HEK293 (cell line): ENCODE measurements at regions not wholly inside any gene's neighbourhood (a gene's known extent, or its start where the extent isn't known, plus 50 kb on each side); places are given as distances from the start of the nearest gene placed in this dataset.
"Not testable (repeated sequence)": the region's sequence is repeated elsewhere in the genome, so short reads cannot be mapped to it uniquely, and the experiment has no call there.

Experiments
- CTCF ChIA-PET: fragments of 350-600 bp; formaldehyde crosslinking; extraction: SDS; loops from one replicate; lab custom pipeline; 2021; ENCODE audit warnings: antibody characterized with exemption; lab: Yijun Ruan, JAX
- POLR2A ChIA-PET: fragments of 300-600 bp; formaldehyde crosslinking; extraction: SDS; loops from one replicate; lab custom pipeline; 2020; ENCODE audit warnings: antibody characterized with exemption, inconsistent platforms; lab: Yijun Ruan, JAX
- H3K27ac ChIP-seq: fragments of 200-500 bp; sonication (Bioruptor generic); 2 replicates; pipeline ENCODE4 v1.5.1; 2014; ENCODE audit warnings: low read depth, low read length, control low read depth, inconsistent platforms; ENCODE audit errors: extremely low read depth
- H3K36me3 ChIP-seq, 2 experiments: fragments of 200-500 bp in 1 of 2; sonication (Bioruptor generic) in 1 of 2; 1 replicate in 1 of 2; 2 replicates in 1 of 2; pipeline ENCODE4 v1.5.1; 2014 to 2017; ENCODE audit warnings: inconsistent platforms in 2 of 2, low read length in 2 of 2; ENCODE audit not compliant: control insufficient read depth in 2 of 2, insufficient read depth in 1 of 2
- H3K4me1 ChIP-seq: fragments of 200-500 bp; sonication (Bioruptor generic); 2 replicates; pipeline ENCODE4 v1.5.1; 2014; ENCODE audit warnings: mild to moderate bottlenecking, low read length, inconsistent platforms; ENCODE audit not compliant: control insufficient read depth, insufficient read depth
- H3K4me3 ChIP-seq: 2 replicates; pipeline ENCODE4 v1.5.1; 2011; ENCODE audit warnings: low read depth, mild to moderate bottlenecking, control low read depth, low read length, moderate library complexity
- H3K9me3 ChIP-seq: fragments of 200-500 bp; sonication (Bioruptor generic); 2 replicates; pipeline ENCODE4 v1.5.1; 2014; ENCODE audit warnings: low read depth, low read length, inconsistent platforms; ENCODE audit not compliant: control insufficient read depth, insufficient read depth
- HIC1 ChIP-seq: fragments of 450-650 bp; formaldehyde crosslinking; IDR thresholded peaks from 2 replicates; pipeline ENCODE4 v1.5.1; 2016; ENCODE audit warnings: missing biosample characterization, missing genetic modification characterization
- KLF17 ChIP-seq: fragments of 450-650 bp; formaldehyde crosslinking; IDR thresholded peaks from 2 replicates; pipeline ENCODE4 v1.5.1; 2016; ENCODE audit warnings: missing biosample characterization, missing genetic modification characterization
- MEIS1 ChIP-seq: sonication (generic); formaldehyde crosslinking; IDR thresholded peaks from 2 replicates; pipeline ENCODE4 v1.8.1; 2022; ENCODE audit warnings: missing genetic modification reagents, mild to moderate bottlenecking, borderline replicate concordance
- PRDM1 ChIP-seq: fragments of 450-650 bp; formaldehyde crosslinking; IDR thresholded peaks from 2 replicates; pipeline ENCODE4; 2016; ENCODE audit warnings: missing biosample characterization, missing genetic modification characterization
- SP3 ChIP-seq: fragments of 450-650 bp; formaldehyde crosslinking; IDR thresholded peaks from 2 replicates; pipeline ENCODE4 v1.5.1; 2016; ENCODE audit warnings: missing biosample characterization, missing genetic modification characterization
- TRIM28 ChIP-seq: IDR thresholded peaks from 2 replicates; pipeline ENCODE4 v1.6.1; 2011; ENCODE audit warnings: low read length, control low read depth, borderline replicate concordance
- ZBTB11 ChIP-seq: fragments of 450-650 bp; formaldehyde crosslinking; conservative IDR thresholded peaks from 2 replicates; pipeline ENCODE4 v1.5.1; 2016; ENCODE audit warnings: low read depth, missing biosample characterization, missing genetic modification characterization
- ZBTB48 ChIP-seq: fragments of 450-650 bp; formaldehyde crosslinking; IDR thresholded peaks from 2 replicates; pipeline ENCODE4 v1.5.1; 2016; ENCODE audit warnings: missing biosample characterization, missing genetic modification characterization
- ZNF157 ChIP-seq: fragments of 450-650 bp; formaldehyde crosslinking; IDR thresholded peaks from 2 replicates; pipeline ENCODE4 v1.5.1; 2016; ENCODE audit warnings: missing biosample characterization, missing genetic modification characterization
- ZNF175 ChIP-seq: fragments of 450-650 bp; formaldehyde crosslinking; IDR thresholded peaks from 2 replicates; pipeline ENCODE4 v1.5.1; 2016; ENCODE audit warnings: missing biosample characterization, missing genetic modification characterization
- ZNF184 ChIP-seq: fragments of 450-650 bp; IDR thresholded peaks from 2 replicates; pipeline ENCODE4 v1.5.1; 2018; ENCODE audit warnings: missing biosample characterization, mild to moderate bottlenecking, missing genetic modification characterization
- ZNF2 ChIP-seq: fragments of 450-650 bp; formaldehyde crosslinking; IDR thresholded peaks from 2 replicates; pipeline ENCODE4 v1.5.1; 2016; ENCODE audit warnings: missing biosample characterization, missing genetic modification characterization
- ZNF223 ChIP-seq: fragments of 450-650 bp; formaldehyde crosslinking; IDR thresholded peaks from 2 replicates; pipeline ENCODE4 v1.5.1; 2016; ENCODE audit warnings: missing biosample characterization, missing genetic modification characterization
- ZNF350 ChIP-seq: fragments of 450-650 bp; formaldehyde crosslinking; IDR thresholded peaks from 2 replicates; pipeline ENCODE4 v1.5.0; 2017; ENCODE audit warnings: missing biosample characterization, mild to moderate bottlenecking, missing genetic modification characterization
- ZNF391 ChIP-seq: fragments of 450-650 bp; formaldehyde crosslinking; IDR thresholded peaks from 2 replicates; pipeline ENCODE4 v1.5.1; 2016; ENCODE audit warnings: low read depth, missing biosample characterization, missing genetic modification characterization, borderline replicate concordance
- ZNF394 ChIP-seq: fragments of 450-650 bp; formaldehyde crosslinking; IDR thresholded peaks from 2 replicates; pipeline ENCODE4 v1.5.1; 2016; ENCODE audit warnings: missing biosample characterization, missing genetic modification characterization, mild to moderate bottlenecking, moderate library complexity, borderline replicate concordance
- ZNF48 ChIP-seq: fragments of 450-650 bp; formaldehyde crosslinking; IDR thresholded peaks from 2 replicates; pipeline ENCODE4 v1.5.1; 2016; ENCODE audit warnings: missing biosample characterization, missing genetic modification characterization
- ZNF548 ChIP-seq: fragments of 450-650 bp; formaldehyde crosslinking; IDR thresholded peaks from 2 replicates; pipeline ENCODE4 v1.5.1; 2016; ENCODE audit warnings: missing biosample characterization, missing genetic modification characterization
- ZNF621 ChIP-seq: fragments of 450-650 bp; formaldehyde crosslinking; IDR thresholded peaks from 2 replicates; pipeline ENCODE4 v1.5.1; 2017; ENCODE audit warnings: missing biosample characterization, missing genetic modification characterization
- ZNF747 ChIP-seq: fragments of 450-650 bp; formaldehyde crosslinking; IDR thresholded peaks from 2 replicates; pipeline ENCODE4 v1.5.1; 2016; ENCODE audit warnings: missing biosample characterization, missing genetic modification characterization
- ZNF830 ChIP-seq: fragments of 450-650 bp; IDR thresholded peaks from 2 replicates; pipeline ENCODE4 v1.5.0; 2018; ENCODE audit warnings: missing biosample characterization, missing genetic modification characterization, low read depth, mild to moderate bottlenecking, moderate library complexity

GRCh38 chr3:5774337-5774736 is 586.8 kb downstream of the EDEM1 start:
- TF ChIP-seq ZBTB48 (tag by site-specific recombination) (no peak), TRIM28 (no peak), ZNF621 (tag by site-specific recombination) (no peak), ZNF830 (no peak), MEIS1 (no peak), ZBTB11 (no peak), ZNF157 (no peak), PRDM1 (tag by site-specific recombination) (no peak)
- TF ChIP-seq, all 188 proteins: peak for 0
- no peaks in the 10 kb centered on the region for H3K4me1 ChIP-seq
- no peaks in the 10 kb centered on the region for H3K9me3 ChIP-seq
- ChIA-PET CTCF (no interaction called here), POLR2A (no interaction called here)
- H3K27ac ChIP-seq = no peak overlapping the region
- H3K4me3 ChIP-seq = no peak overlapping the region
- no peaks in the 10 kb centered on the region for H3K36me3 ChIP-seq

- POLR2A ChIA-PET, CTCF ChIA-PET, H3K4me3 ChIP-seq, H3K36me3 ChIP-seq, H3K4me1 ChIP-seq, H3K9me3 ChIP-seq, H3K27ac ChIP-seq: not testable (repeated sequence)
Observed at GRCh38 chr3:5775100-5775499, 587.6 kb downstream of the EDEM1 start.

- POLR2A ChIA-PET = no interaction called here
- H3K4me3 ChIP-seq = no peak overlapping the region
- H3K27ac ChIP-seq = no peak overlapping the region
- no peaks in the 10 kb centered on the region for H3K4me1 ChIP-seq
- TF ChIP-seq HIC1 (tag by site-specific recombination) (no peak), ZNF2 (tag by site-specific recombination) (no peak), ZNF548 (no peak), SP3 (tag by site-specific recombination) (no peak)
- no peaks in the 10 kb centered on the region for H3K9me3 ChIP-seq
- no peaks in the 10 kb centered on the region for H3K36me3 ChIP-seq
- CTCF ChIA-PET = no interaction called here
Observed at GRCh38 chr3:5784690-5785089, 597.2 kb downstream of the EDEM1 start.

GRCh38 chr3:5787861-5788488 is 600.5 kb downstream of the EDEM1 start:
- ChIA-PET POLR2A (no interaction called here), CTCF (interaction anchor here (0.7 kb wide), 1 partner anchor 403 kb away, joined by 3 read pairs; no protein-coding TSS in a partner anchor)
- no peaks in the 10 kb centered on the region for H3K9me3 ChIP-seq
- H3K4me3 ChIP-seq = no peak overlapping the region
- no peaks in the 10 kb centered on the region for H3K4me1 ChIP-seq
- no peak overlapping the region for H3K27ac ChIP-seq
- H3K36me3 ChIP-seq = no peaks in the 10 kb centered on the region
- TF ChIP-seq ZNF391 (tag by site-specific recombination) = no peak
- no peak for TF ChIP-seq ZNF394 (tag by site-specific recombination)
- TF ChIP-seq ZNF48 = no peak
- TF ChIP-seq ZNF350 = no peak
- no peak for TF ChIP-seq ZNF175 (tag by site-specific recombination)
- no peak for TF ChIP-seq ZNF223 (tag by site-specific recombination)
- TF ChIP-seq ZNF747 (tag by site-specific recombination) = no peak
- TF ChIP-seq KLF17 (tag by site-specific recombination) = no peak
- TF ChIP-seq ZNF184 (tag by site-specific recombination) = no peak
